ENCODE measurements at regions not wholly inside any gene's neighbourhood (a gene's known extent, or its start where the extent isn't known, plus 50 kb on each side); places are given as distances from the start of the nearest gene placed in this dataset.

- H2BK120ac ChIP-seq (ENCODE audit: low read depth, low read length, poor library complexity, severe bottlenecking): no peak overlapping the region
- no peak overlapping the region for H2BK12ac ChIP-seq (ENCODE audit: insufficient read length, low read depth, low read length)
- no peak overlapping the region for H2AK5ac ChIP-seq (ENCODE audit: insufficient read length, low read length)
- no peak overlapping the region for H2BK15ac ChIP-seq (ENCODE audit: low read depth, low read length)
- H2AFZ ChIP-seq (ENCODE audit: low read length): no peak overlapping the region
- H3T11ph ChIP-seq (ENCODE audit: low read length): no peak overlapping the region
- Mint-ChIP-seq H3K36me3 (ENCODE audit: insufficient read depth in 1 of 3, low read depth in 3 of 3) (no peaks in the 10 kb centered on the region), H3K9me3 (no peaks in the 10 kb centered on the region), H3K4me3 (no peak overlapping the region), H3K27ac (no peak overlapping the region), H3K27me3 (ENCODE audit: low read depth) (peaks cover 2% of the 10 kb centered on the region; the same call in 1 of the 2 replicates), H3K4me1 (no peaks in the 10 kb centered on the region)
- no peak overlapping the region for H3K14ac ChIP-seq (ENCODE audit: insufficient read depth, low read length)
- no peak overlapping the region for H3K4me2 ChIP-seq (ENCODE audit: insufficient read depth, insufficient read length, low read length)
- no peak overlapping the region for H4K91ac ChIP-seq (ENCODE audit: insufficient read length, low read depth, low read length)
- H3K79me1 ChIP-seq (ENCODE audit: insufficient read depth, low read depth, low read length, poor library complexity, severe bottlenecking): no peaks in the 10 kb centered on the region
- TF ChIP-seq CTCF (conservative IDR thresholded peaks at IDR 0.05): no peak
- no peaks in the 10 kb centered on the region for H4K20me1 ChIP-seq (ENCODE audit: control insufficient read depth, insufficient read depth, insufficient read length)
- no peaks in the 10 kb centered on the region for H3K9me3 ChIP-seq (ENCODE audit: control insufficient read depth, low read depth, low read length)
- no peak overlapping the region for H2BK20ac ChIP-seq (ENCODE audit: low read depth, low read length, poor library complexity, severe bottlenecking)
- H3K18ac ChIP-seq (ENCODE audit: insufficient read length, low read depth, low read length): no peak overlapping the region
- no peak overlapping the region for H3K9ac ChIP-seq (ENCODE audit: extremely low read depth, insufficient read length, low read length)
- no peak overlapping the region for H4K5ac ChIP-seq (ENCODE audit: insufficient read length, low read depth, low read length)
- H3K4me1 ChIP-seq (ENCODE audit: insufficient read depth, low read length): no peaks in the 10 kb centered on the region
- H2BK5ac ChIP-seq (ENCODE audit: insufficient read length, low read length): no peak overlapping the region
- H4K8ac ChIP-seq (replicated peaks; ENCODE audit: insufficient read length, low read depth, low read length): no peak overlapping the region
- no peaks in the 10 kb centered on the region for H3K23me2 ChIP-seq (ENCODE audit: insufficient read length, low read depth, low read length, poor library complexity, severe bottlenecking)
- DNase-seq: no peak
- H3K79me2 ChIP-seq (ENCODE audit: insufficient read depth, low read length): no peaks in the 10 kb centered on the region
- H3K27me3 ChIP-seq (ENCODE audit: insufficient read depth, low read length): no peaks in the 10 kb centered on the region; the same call in 1 of the 2 replicates
- no CpG with 5 or more reads among the region's 4 CpGs for WGBS (ENCODE audit: extremely low coverage, insufficient read length, low lambda C conversion rate)
- H3K56ac ChIP-seq (ENCODE audit: insufficient read length, low read depth, low read length): no peak overlapping the region
- no peak overlapping the region for H3K4ac ChIP-seq (ENCODE audit: low read depth, low read length)
- no peak overlapping the region for H3K27ac ChIP-seq (ENCODE audit: insufficient read length, low read depth, low read length)
- H3K23ac ChIP-seq (ENCODE audit: insufficient read length, low read depth, low read length): no peak overlapping the region
These were observed 79.3 kb upstream of the ARMC3 start for GRCh38 chr10:22848509-22848908.

All from H9 (cell line).